HG03354 (cell line): ENCODE measurements at regions not wholly inside any gene's neighbourhood (a gene's known extent, or its start where the extent isn't known, plus 50 kb on each side); places are given as distances from the start of the nearest gene placed in this dataset.

ENCODE experiments used
- ATAC-seq: cut with Tn5 transposase; IDR thresholded peaks from one replicate; pipeline ENCODE4 v1.9.1; 2021; ENCODE audit warnings: mild to moderate bottlenecking; ENCODE audit not compliant: unreplicated experiment, poor library complexity, severe bottlenecking

GRCh38 chr1:4517186-4517954 is 137.0 kb upstream of the AJAP1 start:
- no peak for ATAC-seq

GRCh38 chr1:4518621-4519020 is 135.8 kb upstream of the AJAP1 start:
- ATAC-seq, result no peak

- ATAC-seq, result no peak
Measured at GRCh38 chr1:4519954-4520353, 134.5 kb upstream of the AJAP1 start.

- ATAC-seq, result no peak
Measured at GRCh38 chr1:4523551-4523950, 130.9 kb upstream of the AJAP1 start.

- ATAC-seq, result no peak
Measured at GRCh38 chr1:4526747-4527146, 127.7 kb upstream of the AJAP1 start.

GRCh38 chr1:4527819-4528218 is 126.6 kb upstream of the AJAP1 start:
- ATAC-seq, result no peak

- ATAC-seq, result no peak
Measured at GRCh38 chr1:4528590-4528989, 125.8 kb upstream of the AJAP1 start.

GRCh38 chr1:4529446-4530165 is 124.8 kb upstream of the AJAP1 start:
- ATAC-seq, result no peak

GRCh38 chr1:4530166-4530785 is 124.1 kb upstream of the AJAP1 start:
- ATAC-seq, result no peak

GRCh38 chr1:4531842-4532241 is 122.6 kb upstream of the AJAP1 start:
- no peak for ATAC-seq

GRCh38 chr1:4532656-4533055 is 121.8 kb upstream of the AJAP1 start:
- no peak for ATAC-seq

- ATAC-seq, result no peak
Measured at GRCh38 chr1:4546911-4547310, 107.5 kb upstream of the AJAP1 start.

- no peak for ATAC-seq
Measured at GRCh38 chr1:4549930-4550329, 104.5 kb upstream of the AJAP1 start.

GRCh38 chr1:4550941-4551340 is 103.5 kb upstream of the AJAP1 start:
- ATAC-seq, result no peak

GRCh38 chr1:4551706-4552105 is 102.7 kb upstream of the AJAP1 start:
- ATAC-seq, result no peak

- ATAC-seq, result no peak
Measured at GRCh38 chr1:4553761-4554160, 100.6 kb upstream of the AJAP1 start.

GRCh38 chr1:4554271-4554865 is 100.0 kb upstream of the AJAP1 start:
- ATAC-seq, result no peak

- ATAC-seq, result no peak
Measured at GRCh38 chr1:4557949-4558348, 96.5 kb upstream of the AJAP1 start.

GRCh38 chr1:4561205-4561604 is 93.2 kb upstream of the AJAP1 start:
- no peak for ATAC-seq

GRCh38 chr1:4562321-4562720 is 92.1 kb upstream of the AJAP1 start:
- no peak for ATAC-seq

GRCh38 chr1:4563586-4563985 is 90.8 kb upstream of the AJAP1 start:
- no peak for ATAC-seq
